ENCODE measurements at regions not wholly inside any gene's neighbourhood (a gene's known extent, or its start where the extent isn't known, plus 50 kb on each side); places are given as distances from the start of the nearest gene placed in this dataset.
"Not testable (repeated sequence)": the region's sequence is repeated elsewhere in the genome, so short reads cannot be mapped to it uniquely, and the experiment has no call there.

DNA sequence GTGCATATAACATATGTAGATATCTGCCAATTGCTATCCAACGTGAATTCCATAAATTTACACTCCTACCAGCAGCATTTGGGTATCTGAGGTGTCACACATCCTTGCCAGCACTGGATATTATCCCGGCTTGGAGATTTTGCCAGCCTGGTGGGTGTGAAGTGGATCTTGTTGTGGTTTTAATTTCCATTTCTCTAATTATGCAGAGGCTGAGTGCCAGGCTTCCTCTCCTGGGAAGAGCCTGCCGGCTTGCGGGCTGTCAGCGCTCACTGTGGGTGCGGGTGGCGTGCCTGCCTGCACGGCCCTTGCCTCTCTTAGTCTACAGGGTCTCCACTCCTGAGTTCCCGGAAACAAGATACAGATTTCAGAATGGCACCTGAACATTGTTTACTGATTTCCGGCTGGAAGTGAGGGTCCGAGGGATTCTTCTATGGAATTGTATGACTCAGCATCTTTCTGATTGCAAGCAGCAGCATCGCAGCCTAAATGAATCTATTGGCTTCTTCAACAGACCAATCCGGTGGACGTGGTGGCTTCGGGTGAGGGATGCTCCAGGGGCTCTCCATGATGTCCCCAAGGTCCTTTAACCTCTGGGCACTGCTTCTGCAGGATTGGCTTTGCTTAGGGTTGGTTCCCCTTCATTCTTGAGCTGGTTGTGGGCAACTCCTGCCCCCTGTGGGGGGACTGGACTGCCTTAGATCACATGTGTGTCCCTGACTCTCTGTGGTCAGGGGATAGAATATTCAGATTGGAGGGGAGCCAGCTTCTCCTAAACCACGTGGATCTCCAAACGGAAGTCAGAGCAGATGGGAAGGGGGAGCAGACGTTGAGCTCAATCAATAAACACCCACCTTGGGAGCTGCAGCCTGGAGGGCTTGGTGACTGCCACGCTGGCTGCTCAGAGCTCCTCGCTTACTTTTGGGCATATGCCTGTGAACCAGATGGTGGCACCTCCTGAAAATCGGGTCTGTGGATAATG, 58.0 kb upstream of the LRPAP1 start:
- DNase-seq (ENCODE audit: low spot score) = not testable (repeated sequence)

DNA sequence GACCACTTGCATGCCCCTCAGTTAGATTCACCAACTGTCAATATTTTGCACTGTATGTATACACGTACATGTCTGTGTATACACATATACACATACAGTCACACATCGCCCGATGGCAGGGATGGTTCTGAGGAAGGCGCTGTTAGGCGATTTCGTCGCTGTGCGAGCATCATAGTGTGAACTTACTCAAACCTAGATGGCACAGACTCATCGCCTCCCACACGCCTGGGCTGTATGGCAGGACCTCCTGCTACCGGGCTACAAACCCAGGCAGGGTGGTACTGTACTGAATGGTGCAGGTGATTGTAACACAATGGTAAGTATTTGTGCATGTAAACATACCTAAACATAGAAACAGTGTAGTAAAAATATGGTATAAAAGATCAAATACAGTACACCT, 57.2 kb upstream of the LRPAP1 start:
- not testable (repeated sequence) for DNase-seq (ENCODE audit: low spot score)

DNA sequence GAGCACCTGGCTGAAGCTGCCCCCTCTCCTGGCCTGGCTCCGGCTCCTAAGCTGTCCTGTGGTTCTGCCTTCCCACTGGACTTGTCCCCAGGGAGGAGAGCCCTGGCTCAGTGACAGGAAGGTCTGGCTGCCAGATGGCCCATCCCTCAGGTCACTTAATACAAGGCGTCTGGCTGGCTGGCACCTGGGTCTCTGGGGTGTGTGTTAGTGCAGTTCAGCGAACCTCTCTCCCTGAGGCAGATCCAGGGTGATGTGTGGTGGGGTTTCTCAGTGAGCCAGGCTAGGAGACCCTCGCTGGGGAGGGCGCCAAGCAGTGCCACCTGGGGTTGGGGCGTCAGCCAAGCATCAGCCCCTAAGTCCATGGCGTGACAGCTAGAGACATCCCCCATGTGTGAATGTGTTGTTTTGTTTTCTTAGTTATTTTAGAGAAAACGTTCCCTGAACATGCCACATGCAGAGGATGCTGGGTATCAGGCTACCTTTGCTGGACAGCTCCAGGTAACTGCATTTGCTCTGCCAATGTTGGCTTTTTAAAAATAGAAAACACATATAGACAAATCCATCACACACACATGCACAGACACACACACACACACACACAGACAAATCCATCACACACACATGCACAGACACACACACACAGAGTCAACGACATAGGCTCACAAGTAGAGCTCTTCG, 56.4 kb upstream of the LRPAP1 start:
- DNase-seq (ENCODE audit: low spot score) = not testable (repeated sequence)

DNA sequence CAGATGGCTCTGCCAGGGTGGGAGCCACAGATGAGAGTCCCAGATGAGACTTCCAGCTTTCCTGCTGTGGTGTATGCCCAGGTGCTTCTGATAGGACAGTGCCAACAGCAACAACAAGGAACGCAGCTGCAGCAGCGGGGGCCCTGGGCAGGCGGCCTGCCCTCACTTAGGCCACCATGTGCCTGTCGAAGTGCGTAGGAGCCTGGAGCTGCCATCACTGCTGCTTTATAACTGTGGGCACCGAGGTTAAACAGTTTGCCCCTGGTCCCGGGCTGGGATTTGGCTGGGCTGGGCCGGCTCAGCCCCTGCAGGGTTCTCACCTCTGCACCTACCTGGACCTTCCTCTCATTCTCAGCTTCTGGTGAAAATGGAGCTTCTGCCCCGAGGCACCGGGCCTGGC, 54.4 kb upstream of the LRPAP1 start:
- not testable (repeated sequence) for DNase-seq (ENCODE audit: low spot score)

DNA sequence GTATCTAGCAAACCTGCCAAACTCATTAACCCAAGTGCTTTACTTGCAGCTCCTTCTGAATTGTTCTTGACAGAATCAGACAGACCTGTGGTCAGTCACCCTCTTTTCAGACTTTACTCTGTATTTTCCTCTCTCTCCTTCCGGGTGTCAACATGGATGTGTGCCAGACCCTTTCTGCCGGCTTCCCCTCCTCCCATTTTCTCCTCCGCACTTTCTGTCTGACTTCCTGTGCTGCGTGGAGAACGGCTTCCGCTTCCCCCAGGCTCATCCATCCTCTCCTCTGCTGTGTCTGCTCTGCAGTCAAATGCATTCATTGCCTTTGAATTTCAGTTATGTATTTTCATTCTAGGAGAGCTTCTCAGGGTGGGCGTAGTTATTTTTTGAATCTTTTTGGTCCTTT, 53.3 kb upstream of the LRPAP1 start:
- not testable (repeated sequence) for DNase-seq (ENCODE audit: low spot score)

DNA sequence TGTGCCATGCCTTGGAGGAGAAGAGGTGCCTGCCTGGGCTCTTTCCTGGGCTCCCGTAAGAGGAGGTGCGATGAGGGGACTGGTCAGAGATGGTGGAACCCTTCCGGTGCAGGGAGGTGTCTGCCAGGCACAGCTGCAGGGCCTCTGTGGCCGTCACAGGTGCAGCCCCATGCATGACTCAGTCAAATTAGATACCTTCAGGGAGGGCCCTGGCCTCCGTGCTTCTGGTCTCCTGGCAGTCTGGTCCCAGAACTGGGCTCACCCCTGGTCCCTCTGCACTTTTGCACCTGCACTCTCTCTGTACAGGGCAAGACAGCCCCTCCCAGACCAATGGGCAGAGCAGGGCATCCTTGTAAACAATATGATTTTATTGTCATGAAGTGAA, 49.9 kb upstream of the LRPAP1 start:
- no peak for DNase-seq (ENCODE audit: low spot score)

Data from iPS-NIHi11 (cell line).